AG09319 (cell line): ENCODE measurements at regions not wholly inside any gene's neighbourhood (a gene's known extent, or its start where the extent isn't known, plus 50 kb on each side); places are given as distances from the start of the nearest gene placed in this dataset.

Experiments
- DNase-seq: peaks from one replicate; pipeline ENCODE4 v3.0.0-alpha.2; 2010; ENCODE audit warnings: low read depth; ENCODE audit errors: extremely low read depth
- TF ChIP-seq, protein P1 (sequence below): IDR thresholded peaks from 2 replicates; pipeline ENCODE4 v1.5.1; 2011; ENCODE audit warnings: low read depth, mild to moderate bottlenecking, inconsistent platforms, low read length, moderate library complexity

DNA sequence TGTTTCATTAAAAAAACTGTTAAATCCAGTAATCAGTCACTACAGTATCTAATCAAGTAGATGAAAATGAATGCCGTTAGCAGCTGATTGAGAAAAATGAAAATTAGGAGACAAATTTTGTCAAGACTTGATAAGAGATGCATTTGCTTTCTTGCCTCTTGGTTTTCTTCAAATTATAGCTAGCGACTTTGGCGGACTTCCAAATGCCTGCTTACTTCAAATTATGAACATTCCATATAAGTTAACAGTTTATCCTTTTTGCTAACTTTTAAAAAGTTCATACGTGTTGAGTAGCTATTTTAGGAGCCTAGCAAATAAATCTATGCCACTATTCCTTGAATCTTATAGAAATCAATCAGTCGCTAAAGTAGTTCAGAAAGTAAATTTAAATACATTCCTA lies 58.8 kb downstream of the PPP4R3C start:
- TF ChIP-seq, protein P1, sequence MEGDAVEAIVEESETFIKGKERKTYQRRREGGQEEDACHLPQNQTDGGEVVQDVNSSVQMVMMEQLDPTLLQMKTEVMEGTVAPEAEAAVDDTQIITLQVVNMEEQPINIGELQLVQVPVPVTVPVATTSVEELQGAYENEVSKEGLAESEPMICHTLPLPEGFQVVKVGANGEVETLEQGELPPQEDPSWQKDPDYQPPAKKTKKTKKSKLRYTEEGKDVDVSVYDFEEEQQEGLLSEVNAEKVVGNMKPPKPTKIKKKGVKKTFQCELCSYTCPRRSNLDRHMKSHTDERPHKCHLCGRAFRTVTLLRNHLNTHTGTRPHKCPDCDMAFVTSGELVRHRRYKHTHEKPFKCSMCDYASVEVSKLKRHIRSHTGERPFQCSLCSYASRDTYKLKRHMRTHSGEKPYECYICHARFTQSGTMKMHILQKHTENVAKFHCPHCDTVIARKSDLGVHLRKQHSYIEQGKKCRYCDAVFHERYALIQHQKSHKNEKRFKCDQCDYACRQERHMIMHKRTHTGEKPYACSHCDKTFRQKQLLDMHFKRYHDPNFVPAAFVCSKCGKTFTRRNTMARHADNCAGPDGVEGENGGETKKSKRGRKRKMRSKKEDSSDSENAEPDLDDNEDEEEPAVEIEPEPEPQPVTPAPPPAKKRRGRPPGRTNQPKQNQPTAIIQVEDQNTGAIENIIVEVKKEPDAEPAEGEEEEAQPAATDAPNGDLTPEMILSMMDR, result no peak
- DNase-seq, result no peak

DNA sequence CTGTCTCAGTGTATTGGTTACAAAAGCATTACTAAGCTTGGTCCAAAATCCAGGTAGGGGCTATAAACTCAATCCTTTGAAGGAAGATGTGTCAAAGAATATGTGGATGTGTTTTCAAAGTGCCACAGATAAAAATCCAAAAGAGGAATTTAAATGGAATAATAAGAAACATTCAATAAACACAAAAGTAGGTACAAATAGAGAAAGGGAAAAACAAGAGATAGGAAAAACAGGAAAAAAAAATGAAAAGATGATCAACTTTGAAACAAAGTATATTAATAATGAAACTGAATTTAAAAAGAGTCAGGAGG lies 64.0 kb downstream of the PPP4R3C start:
- DNase-seq, result no peak
- TF ChIP-seq, protein P1, result no peak

DNA sequence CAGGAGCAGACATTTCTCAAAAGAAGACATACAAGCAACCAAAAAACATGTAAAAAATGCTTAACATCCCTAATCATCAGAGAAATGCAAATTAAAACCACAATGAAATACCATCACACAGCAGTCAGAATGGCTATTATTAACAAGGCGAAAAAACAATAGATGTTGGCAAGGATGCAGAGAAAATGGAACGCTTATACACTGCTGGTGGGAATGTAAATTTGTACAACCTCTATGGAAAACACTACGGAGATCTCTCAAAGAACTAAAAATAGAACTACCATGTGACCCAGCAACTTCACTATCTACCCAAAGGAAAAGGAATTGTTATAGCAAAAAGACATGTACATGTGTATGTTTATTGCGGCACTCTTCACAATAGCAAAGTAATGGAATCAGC lies 71.5 kb downstream of the PPP4R3C start:
- TF ChIP-seq, protein P1, result no peak
- no peak for DNase-seq

DNA sequence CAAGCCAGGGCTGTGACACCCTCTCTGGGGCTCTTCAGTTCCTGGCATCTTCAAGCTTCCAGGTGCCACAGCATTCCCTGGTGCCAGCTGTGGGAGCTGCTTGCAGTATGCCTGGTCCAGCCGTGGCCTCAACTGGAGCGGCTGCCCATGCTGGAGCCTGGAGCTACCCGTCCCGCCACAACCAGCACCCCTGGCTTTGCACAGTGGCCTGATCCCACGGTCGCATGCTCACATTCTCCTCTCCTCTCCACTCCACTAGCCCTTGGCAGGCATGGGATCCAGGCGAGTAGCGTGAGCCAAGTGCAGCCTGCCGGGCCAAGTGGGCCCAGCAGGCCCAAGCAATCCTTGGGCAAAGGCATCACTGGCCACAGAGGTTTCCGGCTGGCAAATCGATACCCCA lies 81.7 kb downstream of the PPP4R3C start:
- no peak for DNase-seq
- TF ChIP-seq, protein P1, result no peak

DNA sequence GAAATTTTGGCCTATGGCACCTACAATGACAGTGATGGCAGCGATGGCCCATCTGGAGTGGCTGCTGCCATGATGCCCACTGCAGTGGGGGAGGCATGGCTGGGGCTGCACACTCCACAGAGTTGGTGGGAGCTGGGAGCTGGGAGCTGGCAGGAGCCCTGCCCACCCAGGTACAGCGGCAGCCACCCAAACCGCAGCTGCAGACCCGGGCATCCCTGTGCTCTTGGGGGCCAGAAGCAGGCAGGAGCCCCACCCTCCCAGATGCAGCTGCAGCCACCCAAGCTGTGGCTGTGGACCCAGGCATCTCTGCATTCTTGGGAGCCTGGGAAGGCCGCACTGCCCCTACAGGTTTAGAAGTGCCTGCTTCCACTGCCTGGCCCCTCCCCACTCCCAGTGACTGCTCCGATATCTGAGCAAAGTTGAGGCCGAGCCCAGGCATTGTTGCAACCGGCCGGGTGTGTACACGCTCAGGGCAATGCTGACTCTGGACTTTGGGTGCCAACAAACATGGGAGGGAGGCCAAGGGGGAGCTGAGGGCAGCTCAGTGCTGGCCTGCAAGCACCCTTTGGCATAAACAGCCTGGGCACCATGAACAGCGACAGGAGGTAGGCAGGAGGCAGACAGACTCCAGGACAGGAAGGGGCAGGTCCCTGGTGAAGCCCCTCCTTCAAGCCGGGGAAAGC lies 82.8 kb downstream of the PPP4R3C start:
- TF ChIP-seq, protein P1, result no peak

DNA sequence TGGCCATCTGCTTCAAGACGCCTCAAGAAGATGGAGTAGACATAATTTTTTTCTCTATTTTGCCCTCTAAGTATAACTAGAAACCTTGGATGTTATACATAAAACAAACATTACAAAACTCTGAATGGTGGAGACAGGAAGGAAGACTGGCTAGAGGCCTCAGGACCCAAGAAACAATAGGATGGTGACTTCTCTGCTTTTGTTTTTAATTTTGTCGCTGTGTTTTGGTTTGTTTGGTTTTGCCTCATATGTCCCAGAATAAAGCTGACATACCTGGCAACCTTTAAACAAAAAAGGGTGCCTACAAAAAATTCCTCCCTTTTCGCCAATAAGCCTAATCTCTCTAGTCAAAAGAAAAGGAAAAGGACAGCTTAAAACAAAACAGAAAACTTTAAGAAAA lies 109.1 kb downstream of the PPP4R3C start:
- no peak for DNase-seq
- TF ChIP-seq, protein P1, result no peak

More for the DNA sequence above, 82.8 kb downstream of the PPP4R3C start:
- DNase-seq, result no peak

DNA sequence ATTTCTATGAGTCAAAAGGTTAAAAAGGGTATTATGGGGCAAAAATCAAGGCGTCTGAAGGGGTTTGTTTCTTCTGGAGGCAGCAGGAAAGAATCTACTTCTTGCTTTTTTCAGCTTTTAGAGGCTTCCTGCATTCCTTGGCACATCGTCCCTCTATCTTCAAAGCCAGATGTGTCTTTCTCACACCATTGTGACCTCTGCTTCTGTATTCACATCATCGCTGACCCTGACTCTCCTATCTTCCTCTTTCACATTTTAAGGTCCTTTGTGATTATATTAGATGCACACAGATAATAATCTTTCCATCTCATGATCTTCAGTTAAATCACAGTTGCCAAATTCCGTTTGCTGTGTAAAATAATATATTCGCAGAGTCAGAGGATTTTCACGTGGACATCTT lies 112.7 kb downstream of the PPP4R3C start:
- no peak for DNase-seq
- TF ChIP-seq, protein P1, result no peak
